GM19468 (cell line): ENCODE measurements at regions not wholly inside any gene's neighbourhood (a gene's known extent, or its start where the extent isn't known, plus 50 kb on each side); places are given as distances from the start of the nearest gene placed in this dataset.

Experiments used
- ATAC-seq: cut with Tn5 transposase; IDR thresholded peaks from one replicate; pipeline ENCODE4 v1.9.1; 2021; ENCODE audit warnings: mild to moderate bottlenecking, moderate library complexity, moderate number of reproducible peaks; ENCODE audit not compliant: unreplicated experiment; ENCODE audit errors: extremely low read depth

DNA sequence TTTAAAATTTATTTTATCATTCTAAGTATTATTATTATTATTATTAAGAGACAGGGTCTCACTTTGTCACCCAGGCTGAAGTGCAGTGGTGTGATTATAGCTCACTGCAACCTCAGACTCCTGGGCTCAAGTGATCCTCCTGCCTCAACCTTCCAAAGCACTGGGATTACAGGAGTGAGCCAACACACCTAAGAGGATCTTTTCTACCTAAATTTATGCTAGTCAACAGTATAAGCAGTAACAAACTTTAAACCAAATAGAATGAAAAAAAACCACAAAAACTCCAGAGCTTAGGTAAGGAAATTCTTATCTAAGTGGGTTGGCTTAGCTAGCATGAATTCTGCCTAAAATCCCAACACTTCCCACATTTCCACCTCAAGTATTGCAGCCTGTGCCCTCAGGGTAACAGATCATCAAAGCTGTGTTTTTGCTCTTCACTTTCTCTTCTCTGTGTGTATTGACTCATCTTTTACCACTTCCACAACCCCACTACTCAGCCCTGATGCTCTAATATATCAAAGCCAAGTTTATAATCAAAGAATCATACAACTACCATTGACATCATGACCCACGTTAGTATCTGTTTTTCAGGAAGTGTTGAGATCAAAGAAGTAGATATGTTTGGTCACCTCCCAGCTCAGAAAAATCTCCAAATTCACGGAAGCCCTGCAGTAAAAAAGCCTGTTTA lies 93.7 kb upstream of the SPON1 start:
- ATAC-seq = no peak

DNA sequence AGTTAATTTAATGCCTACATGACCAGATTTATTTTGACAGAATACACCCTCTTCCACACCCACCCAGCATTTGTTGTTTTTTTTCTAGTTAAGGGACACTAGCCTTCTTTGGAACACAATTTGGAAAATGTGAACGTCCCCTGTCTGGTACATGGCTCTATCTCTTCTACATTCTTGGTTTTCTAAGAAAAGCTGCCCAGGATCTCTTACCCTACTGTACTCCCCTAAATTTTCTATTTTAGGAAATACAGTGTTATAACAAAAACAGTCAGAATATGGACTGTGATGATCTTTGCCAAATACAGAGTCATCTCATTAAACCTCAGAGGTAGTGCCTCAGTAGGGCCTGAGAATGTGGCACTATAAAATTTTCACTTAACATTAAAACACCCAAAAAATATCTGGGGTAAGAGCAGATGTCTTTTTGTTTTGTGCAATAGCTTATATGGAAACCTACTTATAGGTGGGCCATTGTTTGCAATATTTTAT lies 93.1 kb upstream of the SPON1 start:
- no peak for ATAC-seq

DNA sequence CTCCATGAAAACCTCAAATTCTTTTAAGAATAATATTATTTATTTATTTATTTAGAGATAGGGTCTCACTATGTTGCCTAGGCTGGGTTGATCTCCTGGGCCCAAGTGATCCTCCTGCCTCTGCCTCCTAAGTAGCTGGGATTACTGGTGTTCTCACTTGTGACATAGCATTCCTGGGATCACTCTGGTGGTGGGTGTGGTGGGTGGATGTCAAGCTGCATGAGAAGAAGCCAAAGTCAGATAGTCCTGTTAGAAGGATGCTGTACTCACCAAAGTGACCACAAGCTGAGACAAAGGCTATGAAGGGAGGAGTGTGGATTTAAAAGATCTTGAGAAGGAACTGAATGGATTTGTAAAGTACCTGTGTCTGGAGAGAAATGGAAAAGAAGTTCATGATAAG lies 87.9 kb upstream of the SPON1 start:
- no peak for ATAC-seq

DNA sequence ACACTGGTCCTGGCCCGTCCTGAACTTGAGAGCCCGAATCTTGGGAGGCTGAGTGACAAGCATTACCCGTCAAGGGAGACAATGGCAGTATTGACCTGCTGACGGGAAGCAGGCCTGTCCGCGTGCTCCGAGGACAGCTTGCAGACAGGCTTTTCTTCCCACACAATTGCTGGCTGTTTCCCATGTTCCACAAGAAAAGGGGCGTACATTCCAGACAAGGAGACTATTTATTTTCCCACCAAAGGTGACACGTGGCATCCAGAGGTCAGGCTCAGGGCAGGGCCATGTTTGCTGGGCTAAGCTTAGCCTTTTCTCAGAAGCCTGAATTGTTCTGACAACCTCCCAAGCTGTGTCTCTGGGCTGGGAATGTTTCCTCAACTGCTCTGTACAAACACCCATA lies 86.9 kb upstream of the SPON1 start:
- ATAC-seq = no peak

DNA sequence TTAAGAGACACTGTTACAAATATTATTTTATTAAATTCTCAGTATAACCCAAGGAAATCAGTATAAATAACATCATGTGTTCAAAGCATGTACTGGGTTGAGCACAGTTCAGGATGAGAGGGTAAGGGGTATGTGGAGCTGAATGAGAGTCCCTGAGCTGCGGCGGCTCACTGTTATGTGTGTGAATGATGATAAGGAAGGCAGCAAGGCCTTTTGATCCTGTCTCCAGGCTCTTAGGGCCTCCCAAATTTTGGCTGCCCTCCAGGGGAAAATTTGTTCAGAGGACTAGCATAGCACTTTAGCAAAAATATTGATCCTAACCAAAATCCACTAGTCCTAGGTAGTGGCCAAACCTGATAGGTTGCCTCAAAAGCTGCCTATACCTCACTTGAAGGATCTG lies 86.1 kb upstream of the SPON1 start:
- ATAC-seq = no peak

DNA sequence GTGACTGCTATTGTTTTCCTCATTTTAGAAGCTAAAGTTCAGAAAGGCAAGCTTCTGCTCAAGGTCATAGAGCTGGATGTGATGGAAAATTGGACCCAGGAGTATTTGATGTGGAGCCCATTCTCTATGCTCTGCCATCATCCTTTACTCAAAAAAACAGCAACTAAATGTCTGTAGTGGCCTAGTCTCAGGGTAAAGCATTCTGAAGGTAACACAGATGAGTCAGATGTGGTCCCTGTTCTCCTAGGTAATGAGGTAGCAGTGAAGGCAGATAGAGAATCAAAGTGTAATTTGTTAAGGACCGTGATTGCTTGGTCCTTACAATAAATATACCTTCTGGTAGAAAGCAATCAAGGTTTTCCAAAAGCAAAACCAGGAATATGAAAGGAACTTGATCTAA lies 84.4 kb upstream of the SPON1 start:
- no peak for ATAC-seq

DNA sequence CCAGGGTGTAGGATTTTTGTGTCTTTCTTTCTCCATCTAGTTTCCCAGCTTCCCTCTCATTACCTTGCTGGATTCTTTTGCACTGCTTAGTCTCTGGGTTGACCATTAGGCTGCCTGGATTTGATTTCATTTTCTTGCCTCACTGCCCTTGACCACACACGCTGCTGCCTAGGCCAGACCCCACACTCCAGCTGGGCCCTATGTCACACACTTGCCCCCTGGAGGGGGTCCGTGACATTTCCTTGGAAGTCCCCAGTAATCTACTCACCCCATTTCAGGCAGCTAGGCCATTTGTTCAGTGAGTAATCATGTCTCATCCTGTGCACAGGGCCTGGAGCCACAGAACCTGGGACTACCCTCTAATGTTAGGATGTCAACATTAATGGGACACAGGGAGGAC lies 81.9 kb upstream of the SPON1 start:
- ATAC-seq = no peak

DNA sequence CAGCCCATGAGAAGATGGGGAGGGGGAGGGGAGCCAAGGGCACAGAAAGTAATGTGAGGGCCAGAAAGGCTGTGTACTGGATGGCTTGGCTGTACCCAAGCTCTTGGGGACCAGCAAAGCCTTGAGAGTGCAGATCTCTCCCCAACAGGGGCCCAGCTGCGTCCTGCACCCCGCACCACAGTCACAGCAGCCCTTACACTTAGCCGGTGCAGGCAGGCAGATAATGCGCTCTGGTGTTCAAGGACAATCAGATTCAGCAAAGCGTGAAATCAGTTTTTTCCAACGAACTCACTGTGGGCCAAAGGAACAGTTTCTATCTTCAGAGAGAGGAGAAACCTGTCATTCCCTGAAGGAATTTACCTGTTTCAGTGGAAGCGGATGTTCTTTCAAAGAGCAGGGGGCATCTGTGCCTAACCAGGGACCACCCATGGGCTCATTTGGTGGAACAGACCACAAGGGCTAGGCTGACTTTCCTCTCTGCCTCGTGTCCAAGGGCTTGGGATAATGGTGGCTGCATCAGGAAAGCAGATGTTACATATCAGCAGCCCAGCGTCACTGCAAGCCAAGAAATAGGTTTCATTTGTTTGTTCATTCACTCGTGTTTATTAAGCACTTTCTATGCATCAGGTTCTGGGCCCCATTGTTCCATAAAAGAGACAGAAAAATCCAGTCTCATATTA lies 81.2 kb upstream of the SPON1 start:
- ATAC-seq = no peak

DNA sequence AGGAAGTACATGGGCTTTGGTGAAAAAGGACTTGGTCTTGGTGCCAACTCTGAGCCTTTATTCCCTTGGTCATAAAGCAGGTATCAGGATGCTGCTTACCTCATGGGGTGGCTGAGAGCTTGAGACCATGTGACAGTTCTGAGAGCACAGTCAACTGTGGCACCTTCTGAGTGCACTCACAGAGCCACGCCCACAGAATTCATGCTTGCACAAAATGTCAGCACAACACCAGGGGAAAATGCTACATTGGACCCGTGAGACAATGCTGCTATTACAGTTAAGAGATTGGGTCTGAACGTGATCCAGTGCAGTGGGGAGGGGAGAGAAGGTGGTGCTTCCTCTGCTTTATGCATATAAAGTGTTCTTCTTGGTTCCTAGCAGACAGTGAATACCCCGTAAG lies 79.5 kb upstream of the SPON1 start:
- ATAC-seq = no peak

DNA sequence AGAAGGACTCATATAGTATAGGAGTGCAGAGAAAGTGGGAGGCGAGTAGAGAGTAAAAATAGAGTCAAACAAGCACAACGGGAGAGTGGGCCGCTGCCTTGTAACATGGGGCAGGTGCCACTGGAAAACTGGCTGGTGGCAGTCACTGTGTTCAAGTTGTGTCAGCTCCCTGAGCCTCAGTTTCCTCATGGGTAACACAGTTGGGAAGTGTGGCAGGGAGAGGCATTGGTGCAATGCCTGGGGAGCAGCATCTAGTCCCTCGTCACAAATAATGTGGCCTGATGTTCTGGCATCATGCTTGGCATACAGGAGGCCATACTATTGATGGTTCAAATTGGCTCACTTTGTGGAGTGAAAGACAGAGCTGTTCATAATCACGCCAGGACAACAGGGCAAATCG lies 78.9 kb upstream of the SPON1 start:
- no peak for ATAC-seq

DNA sequence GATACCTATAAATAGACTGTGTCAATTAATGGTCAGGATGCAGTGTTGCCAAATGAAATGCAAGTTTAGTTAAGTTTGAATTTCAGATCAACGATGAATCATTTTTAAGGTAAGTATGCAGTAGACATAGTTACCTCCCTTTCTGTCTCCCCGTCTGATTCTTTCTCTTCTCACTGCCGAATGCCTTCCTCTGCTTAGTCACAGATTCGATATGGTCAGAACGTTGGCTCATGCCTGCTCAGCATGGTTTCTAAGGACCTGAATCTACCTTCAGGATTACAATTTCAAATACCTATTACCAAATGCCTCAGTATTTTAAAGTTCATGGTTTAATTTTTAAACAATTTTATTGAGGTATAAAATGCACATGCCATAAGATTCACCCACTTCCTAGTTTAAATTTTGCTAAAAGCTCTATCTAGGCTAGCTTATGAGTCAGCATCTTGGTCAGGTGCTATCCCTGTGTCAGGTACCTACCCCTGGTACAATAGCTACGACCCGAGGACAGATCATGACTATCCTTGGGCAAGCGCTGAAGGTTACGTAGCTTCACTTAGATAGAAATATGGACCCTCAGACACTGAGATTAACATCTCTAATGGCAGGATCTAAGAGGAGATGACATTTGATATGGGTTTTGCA lies 78.2 kb upstream of the SPON1 start:
- ATAC-seq = no peak

DNA sequence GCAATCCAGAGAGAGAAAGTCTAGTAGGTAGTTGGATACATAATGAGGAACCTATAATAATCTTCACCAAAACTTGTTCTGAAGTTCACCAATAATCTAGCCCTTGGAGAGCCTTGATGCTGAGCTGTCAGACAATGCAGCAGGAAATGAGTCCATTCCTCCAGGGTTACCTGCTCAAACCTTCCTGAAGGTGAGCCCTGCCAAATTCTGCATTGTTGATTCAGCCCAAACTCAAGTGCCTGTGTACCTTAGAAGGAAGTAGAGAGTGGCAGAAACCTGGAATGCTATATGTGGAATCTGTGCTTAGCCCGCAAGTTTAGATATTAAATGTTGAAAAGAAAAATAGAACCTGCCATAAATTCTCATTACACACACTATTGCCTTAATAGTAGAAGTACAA lies 77.4 kb upstream of the SPON1 start:
- no peak for ATAC-seq

DNA sequence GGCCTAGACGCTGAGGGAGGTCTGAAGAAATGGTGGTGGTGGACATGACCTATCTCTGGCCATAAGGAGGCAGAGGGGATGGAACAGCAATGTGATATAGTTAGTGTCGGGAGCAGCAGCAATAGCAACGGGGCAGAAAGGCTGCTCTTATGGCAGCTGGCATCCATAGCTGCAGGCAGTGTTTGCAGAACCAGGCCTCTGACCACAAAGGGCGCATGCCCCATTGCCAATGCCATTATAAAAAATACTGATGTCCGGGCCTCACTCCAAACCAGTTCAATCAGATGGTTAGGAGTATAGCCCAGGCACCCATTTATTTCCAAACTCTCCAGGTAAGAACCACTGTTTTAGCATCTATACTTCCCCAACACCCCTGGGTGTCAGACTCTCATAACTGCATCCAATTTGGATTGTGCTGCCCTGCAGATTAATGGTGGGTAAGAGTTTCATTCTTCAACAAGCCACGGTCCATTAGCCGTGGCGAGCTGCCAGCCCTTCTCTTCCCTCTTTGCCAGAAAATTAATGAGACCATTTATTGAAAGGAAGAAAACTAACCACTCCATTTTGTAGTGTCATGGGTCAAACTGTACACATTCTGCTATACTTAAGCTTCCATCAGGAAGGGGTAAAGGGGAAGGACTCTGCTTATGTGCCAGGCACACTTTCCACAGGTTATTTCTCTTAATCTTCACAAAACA lies 72.8 kb upstream of the SPON1 start:
- ATAC-seq = no peak

DNA sequence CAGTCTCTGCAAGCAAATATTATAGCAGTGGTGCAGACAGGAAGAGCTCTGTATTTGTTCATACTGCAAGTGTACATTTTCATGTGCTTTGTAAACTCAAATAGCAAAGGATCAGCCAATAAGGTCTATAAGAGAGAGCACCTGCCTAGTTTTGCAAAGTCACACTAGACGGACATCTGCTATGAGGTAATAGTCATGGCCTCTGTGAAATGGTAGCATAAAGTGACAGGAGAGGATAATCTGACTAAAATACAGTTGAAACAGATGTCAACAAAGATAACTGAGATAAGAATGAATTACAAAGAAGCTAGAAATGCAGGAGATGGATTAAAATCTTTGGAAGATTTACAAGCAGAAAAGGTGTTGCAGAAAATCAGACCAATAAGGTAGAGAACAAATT lies 70.6 kb upstream of the SPON1 start:
- no peak for ATAC-seq

DNA sequence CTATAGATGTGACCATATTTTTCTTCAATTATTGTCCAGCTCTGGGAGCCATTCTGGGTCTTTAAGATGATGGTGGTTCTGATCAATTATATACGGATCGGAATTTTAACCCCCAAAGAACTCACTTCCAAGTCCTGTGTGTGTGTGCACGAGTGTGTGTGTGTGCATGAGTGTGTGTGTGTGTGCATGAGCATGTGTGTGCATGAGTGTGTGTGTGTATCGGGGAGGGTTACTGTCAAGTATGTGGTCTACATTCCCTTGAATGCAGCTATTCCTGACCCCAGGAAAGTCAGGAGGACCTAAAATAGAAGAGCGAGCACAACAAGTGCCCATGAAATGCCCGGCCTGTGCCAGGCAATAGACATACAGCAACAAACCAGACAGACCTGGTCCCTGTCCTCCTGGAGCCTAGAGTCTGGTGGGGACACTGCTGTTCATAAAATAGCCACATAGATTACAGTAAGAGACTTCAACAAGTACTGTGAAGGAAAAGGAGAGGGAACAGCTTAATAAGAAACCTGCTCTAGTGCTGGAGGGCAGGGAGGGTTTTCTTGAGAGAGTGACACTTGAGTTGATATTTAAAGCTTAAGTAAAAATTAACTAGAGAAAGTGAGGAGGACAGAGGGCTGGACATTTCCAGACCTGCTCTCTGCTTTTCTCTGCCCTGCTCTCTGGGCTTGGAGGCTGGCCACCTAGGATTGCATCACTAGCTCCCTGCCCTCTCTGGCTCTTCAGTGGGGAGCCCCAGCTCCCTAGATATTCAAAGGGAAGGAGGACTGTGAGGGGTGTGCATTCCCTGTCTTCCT lies 66.1 kb upstream of the SPON1 start:
- ATAC-seq = no peak

DNA sequence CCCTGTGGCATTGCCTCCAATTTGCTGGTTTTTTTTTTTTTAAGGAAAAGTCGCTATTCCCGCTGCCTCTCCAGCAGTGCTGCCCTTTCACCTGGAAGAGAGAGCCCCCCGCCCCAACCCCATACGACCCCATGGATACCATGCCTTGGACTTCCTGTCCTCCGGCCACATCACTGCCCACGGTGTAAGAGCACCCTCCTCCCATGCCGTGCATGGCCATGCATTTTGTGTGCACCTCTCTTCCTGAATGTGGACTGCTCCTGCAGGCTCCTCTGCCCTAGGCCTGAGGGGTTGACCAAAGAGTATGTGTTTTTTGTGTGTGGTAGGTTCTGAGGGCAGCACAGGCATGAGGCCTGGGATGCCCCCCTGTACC lies 65.6 kb upstream of the SPON1 start:
- no peak for ATAC-seq

DNA sequence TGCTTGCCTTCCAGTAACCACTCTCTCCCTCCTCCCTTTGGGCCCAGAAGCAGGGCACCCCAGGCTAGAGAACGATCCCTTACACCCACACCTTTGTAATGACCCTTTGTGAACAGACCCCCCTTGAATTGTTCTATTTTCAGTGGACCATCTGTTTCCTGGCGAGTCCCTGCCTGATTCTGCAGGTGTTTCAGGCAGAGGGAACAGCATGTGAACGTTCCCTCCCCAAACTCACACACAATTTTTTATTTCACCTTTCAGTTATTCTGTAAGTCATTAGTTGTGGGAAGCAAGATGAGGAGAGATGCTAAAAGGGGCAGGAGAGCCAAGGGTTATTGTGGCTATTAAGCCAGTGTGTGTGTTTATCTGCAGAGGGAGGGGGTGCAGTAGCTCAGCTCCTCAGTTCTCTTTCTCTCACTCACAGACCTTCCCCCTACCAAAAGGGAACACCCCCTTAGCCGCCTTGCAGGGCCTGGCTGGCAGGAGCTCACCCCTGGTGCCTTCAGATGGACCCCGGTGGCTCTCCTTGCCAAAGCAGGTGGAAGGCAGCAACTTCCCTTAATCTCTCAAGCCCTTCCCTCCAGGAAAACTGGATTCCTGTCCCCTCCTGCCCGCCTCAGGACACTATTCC lies 64.8 kb upstream of the SPON1 start:
- ATAC-seq = no peak

DNA sequence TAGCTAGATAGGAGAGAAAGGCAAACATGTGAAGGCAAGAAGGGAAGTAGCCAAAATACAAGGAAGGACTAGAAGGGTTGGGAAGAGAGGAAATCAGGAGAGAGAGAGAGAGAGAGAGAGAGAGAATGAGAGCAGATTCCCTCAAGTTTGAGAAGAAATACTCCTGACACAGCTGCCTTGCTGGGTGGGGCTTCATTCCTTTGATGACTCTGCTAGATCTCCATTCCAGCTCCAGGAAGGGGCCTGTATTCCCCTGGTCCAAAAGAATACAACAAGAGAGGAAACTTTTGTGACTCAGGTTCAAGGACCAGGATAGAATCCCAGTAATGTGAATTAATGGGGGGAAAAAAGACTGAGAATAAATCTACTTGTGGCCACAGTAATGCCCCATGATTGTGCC lies 62.9 kb upstream of the SPON1 start:
- ATAC-seq = no peak

DNA sequence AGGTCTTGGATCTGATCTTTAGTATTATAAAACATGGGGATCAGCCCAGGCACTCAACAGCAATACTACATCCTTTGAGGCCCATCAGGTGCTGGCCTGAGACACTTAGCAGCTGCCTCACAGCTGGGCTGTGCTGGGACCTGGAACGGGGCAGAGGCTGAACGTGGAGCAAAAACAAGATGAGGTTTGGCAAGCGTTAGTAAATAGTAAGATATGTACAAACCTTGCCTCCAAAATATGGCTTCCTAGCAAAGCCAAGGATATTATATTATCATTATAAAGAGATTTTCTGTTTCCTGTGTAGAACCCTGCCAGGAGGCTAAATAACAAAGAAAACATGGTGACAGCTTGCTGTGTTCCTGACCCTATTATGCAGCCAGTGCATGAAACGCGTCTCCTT lies 60.0 kb upstream of the SPON1 start:
- ATAC-seq = no peak
